ENCODE measurements at regions not wholly inside any gene's neighbourhood (a gene's known extent, or its start where the extent isn't known, plus 50 kb on each side); places are given as distances from the start of the nearest gene placed in this dataset.

GRCh38 chr2:41722668-41723369 lies 325.0 kb upstream of the PKDCC start:
- TF ChIP-seq CTCF (conservative IDR thresholded peaks at IDR 0.05 in 1 of 2, IDR thresholded peaks at IDR 0.05 in 1 of 2; ENCODE audit: low read depth in 1 of 2, low read length in 2 of 2) (no peak), EZH2 (IDR thresholded peaks at IDR 0.05; ENCODE audit: low read length, missing control alignments) (no peak)

All from fibroblast of lung (primary cell).